H1 (cell line): ENCODE measurements at regions not wholly inside any gene's neighbourhood (a gene's known extent, or its start where the extent isn't known, plus 50 kb on each side); places are given as distances from the start of the nearest gene placed in this dataset.

ENCODE experiments used
- JUN ChIP-seq: IDR thresholded peaks from 2 replicates; pipeline ENCODE4 v1.6.1; 2011; ENCODE audit warnings: low read depth, mild to moderate bottlenecking, improper control_type of control experiment, low read length
- POLR2AphosphoS5 ChIP-seq: IDR thresholded peaks from 2 replicates; pipeline ENCODE4 v1.6.1; 2011; ENCODE audit warnings: low read depth, low read length
- SIX5 ChIP-seq: IDR thresholded peaks from 2 replicates; pipeline ENCODE4 v1.6.1; 2011; ENCODE audit warnings: mild to moderate bottlenecking, low read depth, low read length
- SRF ChIP-seq: IDR thresholded peaks from 2 replicates; pipeline ENCODE4 v1.6.1; 2011; ENCODE audit warnings: mild to moderate bottlenecking, low read depth, low read length, moderate library complexity
- SUZ12 ChIP-seq: fragments of 200-600 bp; sonication (generic); IDR thresholded peaks from 2 replicates; pipeline ENCODE4 v1.6.1; 2012; ENCODE audit warnings: mild to moderate bottlenecking, inconsistent platforms, low read length, moderate library complexity, mixed read lengths
- YY1 ChIP-seq: IDR thresholded peaks from 2 replicates; pipeline ENCODE4 v1.6.1; 2011; ENCODE audit warnings: low read depth, mild to moderate bottlenecking, low read length
- TF ChIP-seq, protein P1 (sequence below): IDR thresholded peaks from 2 replicates; pipeline ENCODE4 v1.6.1; 2011; ENCODE audit warnings: low read depth, mild to moderate bottlenecking, low read length; ENCODE audit not compliant: insufficient read depth

- TF ChIP-seq SIX5 (no peak), SUZ12 (no peak), SRF (no peak), JUN (no peak), YY1 (no peak), POLR2AphosphoS5 (no peak)
- TF ChIP-seq, protein P1, sequence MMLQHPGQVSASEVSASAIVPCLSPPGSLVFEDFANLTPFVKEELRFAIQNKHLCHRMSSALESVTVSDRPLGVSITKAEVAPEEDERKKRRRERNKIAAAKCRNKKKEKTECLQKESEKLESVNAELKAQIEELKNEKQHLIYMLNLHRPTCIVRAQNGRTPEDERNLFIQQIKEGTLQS, result no peak
Measured at GRCh38 chr10:26624006-26624405, 73.5 kb upstream of the PDSS1 start (continued).
